ENCODE measurements at regions not wholly inside any gene's neighbourhood (a gene's known extent, or its start where the extent isn't known, plus 50 kb on each side); places are given as distances from the start of the nearest gene placed in this dataset.

- DNase-seq (no peak), ATAC-seq (ENCODE audit: insufficient read depth, low FRiP score) (no peak)
- H3K9ac ChIP-seq (ENCODE audit: insufficient read depth in 1 of 2, low read length in 2 of 2) = no peak overlapping the region
- WGBS, 2 donors = 95 to 97% methylated on average over 2 of the region's 2 CpGs
- no peak overlapping the region for H3K27ac ChIP-seq (ENCODE audit: low read depth in 1 of 2, low read length in 1 of 2)
- H3K27me3 ChIP-seq (ENCODE audit: control insufficient read depth in 3 of 3, insufficient read depth in 3 of 3, low read length in 2 of 3) = no peaks in the 10 kb centered on the region
- no peaks in the 10 kb centered on the region for H3K36me3 ChIP-seq (ENCODE audit: control insufficient read depth in 4 of 4, insufficient read depth in 4 of 4, low read length in 4 of 4)
- no peak overlapping the region for H3K4me3 ChIP-seq
- H3K9me3 ChIP-seq (ENCODE audit: control insufficient read depth in 4 of 4, insufficient read depth in 3 of 4, low read length in 3 of 4) = no peaks in the 10 kb centered on the region
- TF ChIP-seq CTCF (IDR thresholded peaks at IDR 0.05; ENCODE audit: control extremely low read depth, extremely low read depth) = no peak
- peaks cover 0 to 14% (median 0%) of the 10 kb centered on the region in 5 donors for H3K4me1 ChIP-seq (ENCODE audit: control insufficient read depth in 5 of 5, insufficient read depth in 5 of 5, low read length in 5 of 5)
Measured at GRCh38 chr14:31957565-31957964, 119.5 kb upstream of the ARHGAP5 start.

GRCh38 chr14:31960039-31960438, 117.1 kb upstream of the ARHGAP5 start:
- 86 to 88% methylated on average over 5 of the region's 5 CpGs for WGBS, 2 donors
- ATAC-seq (ENCODE audit: insufficient read depth, low FRiP score) (no peak), DNase-seq (no peak)
- H3K36me3 ChIP-seq (ENCODE audit: control insufficient read depth in 4 of 4, insufficient read depth in 4 of 4, low read length in 4 of 4) = no peaks in the 10 kb centered on the region
- no peak overlapping the region for H3K4me3 ChIP-seq
- TF ChIP-seq CTCF (IDR thresholded peaks at IDR 0.05; ENCODE audit: control extremely low read depth, extremely low read depth) = no peak
- no peaks in the 10 kb centered on the region for H3K9me3 ChIP-seq (ENCODE audit: control insufficient read depth in 4 of 4, insufficient read depth in 3 of 4, low read length in 3 of 4)
- H3K27ac ChIP-seq (ENCODE audit: low read depth in 1 of 2, low read length in 1 of 2) = no peak overlapping the region
- H3K9ac ChIP-seq (ENCODE audit: insufficient read depth in 1 of 2, low read length in 2 of 2) = no peak overlapping the region
- peaks cover 0 to 13% (median 3%) of the 10 kb centered on the region in 5 donors for H3K4me1 ChIP-seq (ENCODE audit: control insufficient read depth in 5 of 5, insufficient read depth in 5 of 5, low read length in 5 of 5)
- no peaks in the 10 kb centered on the region for H3K27me3 ChIP-seq (ENCODE audit: control insufficient read depth in 3 of 3, insufficient read depth in 3 of 3, low read length in 2 of 3)

- ATAC-seq (ENCODE audit: insufficient read depth, low FRiP score) (no peak), DNase-seq (no peak)
- Histone ChIP-seq H3K27ac (ENCODE audit: low read depth in 1 of 2, low read length in 1 of 2) (no peak overlapping the region), H3K9ac (ENCODE audit: insufficient read depth in 1 of 2, low read length in 2 of 2) (no peak overlapping the region), H3K4me1 (ENCODE audit: control insufficient read depth in 5 of 5, insufficient read depth in 5 of 5, low read length in 5 of 5) (peaks cover 0 to 27% (median 9%) of the 10 kb centered on the region in 5 donors), H3K36me3 (ENCODE audit: control insufficient read depth in 4 of 4, insufficient read depth in 4 of 4, low read length in 4 of 4) (no peaks in the 10 kb centered on the region), H3K4me3 (no peak overlapping the region), H3K9me3 (ENCODE audit: control insufficient read depth in 4 of 4, insufficient read depth in 3 of 4, low read length in 3 of 4) (no peaks in the 10 kb centered on the region), H3K27me3 (ENCODE audit: control insufficient read depth in 3 of 3, insufficient read depth in 3 of 3, low read length in 2 of 3) (no peaks in the 10 kb centered on the region)
- 88 to 91% methylated on average over 3 of the region's 3 CpGs for WGBS, 2 donors
- no peak for TF ChIP-seq CTCF (IDR thresholded peaks at IDR 0.05; ENCODE audit: control extremely low read depth, extremely low read depth)
Measured at GRCh38 chr14:31961896-31962295, 115.2 kb upstream of the ARHGAP5 start.

- no peaks in the 10 kb centered on the region for H3K27me3 ChIP-seq (ENCODE audit: control insufficient read depth in 3 of 3, insufficient read depth in 3 of 3, low read length in 2 of 3)
- no peak for ATAC-seq (ENCODE audit: insufficient read depth, low FRiP score)
Measured at GRCh38 chr14:31962920-31963319, 114.2 kb upstream of the ARHGAP5 start.

More at GRCh38 chr14:31962920-31963319, 114.2 kb upstream of the ARHGAP5 start:
- no peak for DNase-seq
- no peak for TF ChIP-seq CTCF (IDR thresholded peaks at IDR 0.05; ENCODE audit: control extremely low read depth, extremely low read depth)
- 96 to 98% methylated on average over 4 of the region's 4 CpGs for WGBS, 2 donors
- H3K9me3 ChIP-seq (ENCODE audit: control insufficient read depth in 4 of 4, insufficient read depth in 3 of 4, low read length in 3 of 4) = no peaks in the 10 kb centered on the region
- peaks cover 0 to 37% (median 10%) of the 10 kb centered on the region in 5 donors for H3K4me1 ChIP-seq (ENCODE audit: control insufficient read depth in 5 of 5, insufficient read depth in 5 of 5, low read length in 5 of 5)
- no peak overlapping the region for H3K4me3 ChIP-seq
- H3K27ac ChIP-seq (ENCODE audit: low read depth in 1 of 2, low read length in 1 of 2) = no peak overlapping the region
- no peaks in the 10 kb centered on the region for H3K36me3 ChIP-seq (ENCODE audit: control insufficient read depth in 4 of 4, insufficient read depth in 4 of 4, low read length in 4 of 4)
- H3K9ac ChIP-seq (ENCODE audit: insufficient read depth in 1 of 2, low read length in 2 of 2) = no peak overlapping the region
